Upper lobe of left lung (tissue), 4 donors: ENCODE measurements at regions not wholly inside any gene's neighbourhood (a gene's known extent, or its start where the extent isn't known, plus 50 kb on each side); places are given as distances from the start of the nearest gene placed in this dataset.

Experiments
- CTCF ChIP-seq, 6 experiments: fragments of 450-650 bp in 4 of 6; fragments of 200-600 bp in 2 of 6; sonication (generic) in 2 of 6; IDR thresholded peaks; one replicate each; pipeline ENCODE4 v1.5.1; 2016 to 2019; ENCODE audit warnings: antibody characterized with exemption in 6 of 6
- EP300 ChIP-seq, 4 donors: sonication (generic); formaldehyde crosslinking; IDR thresholded peaks; one replicate each; pipeline ENCODE4 v1.5.1; 2017; ENCODE audit warnings: antibody characterized with exemption in 4 of 4, control low read depth in 2 of 4
- POLR2A ChIP-seq, 4 donors: fragments of 450-650 bp; IDR thresholded peaks; one replicate each; pipeline ENCODE4 v1.5.1; 2016 to 2017; ENCODE audit warnings: antibody characterized with exemption in 4 of 4, mild to moderate bottlenecking in 2 of 4

GRCh38 chr1:112260699-112261098 is 135.3 kb upstream of the CTTNBP2NL start:
- TF ChIP-seq CTCF (IDR thresholded peaks at IDR 0.05) = no peak
- no peak for TF ChIP-seq EP300 (IDR thresholded peaks at IDR 0.05)
- TF ChIP-seq POLR2A (IDR thresholded peaks at IDR 0.05) = no peak
